ENCODE measurements at regions not wholly inside any gene's neighbourhood (a gene's known extent, or its start where the extent isn't known, plus 50 kb on each side); places are given as distances from the start of the nearest gene placed in this dataset.

DNA sequence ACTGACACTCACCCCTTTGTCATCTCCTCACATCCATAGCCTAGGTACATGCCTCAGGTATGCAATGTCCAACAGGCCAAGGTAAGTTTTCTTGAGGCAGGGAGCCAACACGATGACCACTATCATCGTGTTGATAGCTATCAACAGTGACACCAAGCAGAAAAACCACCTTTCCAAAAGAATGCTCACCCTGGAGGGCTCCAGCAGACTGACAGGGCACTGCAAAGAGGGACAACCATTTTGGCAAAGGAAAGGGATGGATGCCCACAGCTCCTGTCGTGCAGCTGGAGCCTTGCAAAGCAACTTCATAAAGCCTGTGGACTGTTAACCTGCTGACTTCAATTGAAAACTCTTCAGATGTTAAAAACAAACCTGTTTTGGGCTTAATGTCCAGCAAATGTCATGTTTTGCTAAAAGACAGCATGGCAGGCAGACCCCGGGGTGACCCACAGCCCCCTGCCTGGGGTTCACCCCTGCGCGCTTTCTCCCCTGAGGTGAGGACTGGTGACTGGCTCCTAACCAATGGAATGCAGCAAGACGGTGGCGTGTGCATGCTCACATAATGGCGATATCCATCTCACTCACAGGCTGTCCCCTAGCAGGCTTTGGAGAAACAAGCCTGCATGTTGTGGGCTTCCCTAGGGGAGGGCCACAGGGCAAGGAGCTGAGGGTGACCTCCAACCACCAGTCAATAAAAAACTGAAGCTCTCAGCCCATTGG lies 293.8 kb downstream of the TCERG1L start:
- H3K9me3 ChIP-seq (ENCODE audit: low read length), result no peaks in the 10 kb centered on the region
- no peaks in the 10 kb centered on the region for H3K4me1 ChIP-seq (ENCODE audit: insufficient read depth, low read length, severe bottlenecking)
- H4K20me1 ChIP-seq (ENCODE audit: insufficient read depth, low read length), result no peaks in the 10 kb centered on the region
- H3K4me3 ChIP-seq (ENCODE audit: low read depth, low read length, poor library complexity, severe bottlenecking), result no peak overlapping the region
- H3K36me3 ChIP-seq (ENCODE audit: insufficient read depth, low read length), result no peaks in the 10 kb centered on the region
- no peak overlapping the region for H3K4me2 ChIP-seq (ENCODE audit: low read length)
- H3K9me2 ChIP-seq (ENCODE audit: low read depth, low read length), result no peaks in the 10 kb centered on the region
- no peak for TF ChIP-seq EZH2 (IDR thresholded peaks at IDR 0.05; ENCODE audit: borderline replicate concordance, low read length)
- TF ChIP-seq, protein P1, sequence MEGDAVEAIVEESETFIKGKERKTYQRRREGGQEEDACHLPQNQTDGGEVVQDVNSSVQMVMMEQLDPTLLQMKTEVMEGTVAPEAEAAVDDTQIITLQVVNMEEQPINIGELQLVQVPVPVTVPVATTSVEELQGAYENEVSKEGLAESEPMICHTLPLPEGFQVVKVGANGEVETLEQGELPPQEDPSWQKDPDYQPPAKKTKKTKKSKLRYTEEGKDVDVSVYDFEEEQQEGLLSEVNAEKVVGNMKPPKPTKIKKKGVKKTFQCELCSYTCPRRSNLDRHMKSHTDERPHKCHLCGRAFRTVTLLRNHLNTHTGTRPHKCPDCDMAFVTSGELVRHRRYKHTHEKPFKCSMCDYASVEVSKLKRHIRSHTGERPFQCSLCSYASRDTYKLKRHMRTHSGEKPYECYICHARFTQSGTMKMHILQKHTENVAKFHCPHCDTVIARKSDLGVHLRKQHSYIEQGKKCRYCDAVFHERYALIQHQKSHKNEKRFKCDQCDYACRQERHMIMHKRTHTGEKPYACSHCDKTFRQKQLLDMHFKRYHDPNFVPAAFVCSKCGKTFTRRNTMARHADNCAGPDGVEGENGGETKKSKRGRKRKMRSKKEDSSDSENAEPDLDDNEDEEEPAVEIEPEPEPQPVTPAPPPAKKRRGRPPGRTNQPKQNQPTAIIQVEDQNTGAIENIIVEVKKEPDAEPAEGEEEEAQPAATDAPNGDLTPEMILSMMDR (IDR thresholded peaks at IDR 0.05; ENCODE audit: low read length), result no peak
- H3K27ac ChIP-seq (ENCODE audit: low read depth, low read length, poor library complexity, severe bottlenecking), result no peak overlapping the region
- H2AFZ ChIP-seq (ENCODE audit: low read length), result no peak overlapping the region
- 0 out of 2 replicates have a peak, but pooled peaks cover 4% of the 10 kb centered on the region for H3K27me3 ChIP-seq (ENCODE audit: insufficient read depth, low read length)
- no peak overlapping the region for H3K9ac ChIP-seq (ENCODE audit: low read length)
- no peaks in the 10 kb centered on the region for H3K79me2 ChIP-seq (ENCODE audit: insufficient read depth, low read length)
- no peaks in the 10 kb centered on the region for H3F3A ChIP-seq (ENCODE audit: insufficient read depth, low read length)

DNA sequence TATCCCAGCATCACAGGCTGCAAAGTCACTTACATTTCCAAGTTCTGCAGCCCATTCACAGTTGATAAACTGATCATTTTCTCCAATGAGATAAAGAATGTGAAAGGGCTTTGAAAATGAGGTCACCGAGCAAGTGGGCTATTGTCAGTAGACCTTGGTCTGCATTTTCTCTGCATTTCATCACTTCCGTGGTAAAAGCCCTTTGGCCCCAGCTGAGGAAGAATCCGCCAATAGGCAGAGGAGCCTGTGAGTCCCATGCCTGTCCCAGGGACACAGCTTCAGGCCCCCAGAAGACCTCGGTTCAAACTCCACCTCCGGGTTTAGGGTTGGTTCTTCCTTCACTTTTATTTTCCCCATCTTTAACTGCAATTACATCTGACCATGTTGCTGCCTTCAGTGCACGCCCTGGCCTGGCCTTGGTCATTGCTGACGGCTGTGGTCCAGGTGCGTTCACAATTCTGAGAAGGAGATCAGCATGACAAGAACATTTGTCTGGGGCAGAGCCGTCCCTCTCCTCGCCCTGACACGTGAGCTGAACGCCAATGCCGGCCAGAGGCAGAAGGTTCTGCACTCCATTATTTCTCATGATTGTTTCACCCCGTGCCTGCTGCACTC lies 292.5 kb downstream of the TCERG1L start:
- Histone ChIP-seq H3K36me3 (ENCODE audit: insufficient read depth, low read length) (no peaks in the 10 kb centered on the region), H3K4me1 (ENCODE audit: insufficient read depth, low read length, severe bottlenecking) (no peaks in the 10 kb centered on the region), H3K9me2 (ENCODE audit: low read depth, low read length) (no peaks in the 10 kb centered on the region), H3K27me3 (ENCODE audit: insufficient read depth, low read length) (0 out of 2 replicates have a peak, but pooled peaks cover 4% of the 10 kb centered on the region), H3K4me2 (ENCODE audit: low read length) (no peak overlapping the region), H3K9ac (ENCODE audit: low read length) (no peak overlapping the region), H4K20me1 (ENCODE audit: insufficient read depth, low read length) (no peaks in the 10 kb centered on the region), H3K9me3 (ENCODE audit: low read length) (no peaks in the 10 kb centered on the region), H3F3A (ENCODE audit: insufficient read depth, low read length) (no peaks in the 10 kb centered on the region), H3K79me2 (ENCODE audit: insufficient read depth, low read length) (no peaks in the 10 kb centered on the region), H3K27ac (ENCODE audit: low read depth, low read length, poor library complexity, severe bottlenecking) (no peak overlapping the region), H3K4me3 (ENCODE audit: low read depth, low read length, poor library complexity, severe bottlenecking) (no peak overlapping the region), H2AFZ (ENCODE audit: low read length) (no peak overlapping the region)
- TF ChIP-seq, protein P1 (IDR thresholded peaks at IDR 0.05; ENCODE audit: low read length), result no peak
- no peak for TF ChIP-seq EZH2 (IDR thresholded peaks at IDR 0.05; ENCODE audit: borderline replicate concordance, low read length)

DNA sequence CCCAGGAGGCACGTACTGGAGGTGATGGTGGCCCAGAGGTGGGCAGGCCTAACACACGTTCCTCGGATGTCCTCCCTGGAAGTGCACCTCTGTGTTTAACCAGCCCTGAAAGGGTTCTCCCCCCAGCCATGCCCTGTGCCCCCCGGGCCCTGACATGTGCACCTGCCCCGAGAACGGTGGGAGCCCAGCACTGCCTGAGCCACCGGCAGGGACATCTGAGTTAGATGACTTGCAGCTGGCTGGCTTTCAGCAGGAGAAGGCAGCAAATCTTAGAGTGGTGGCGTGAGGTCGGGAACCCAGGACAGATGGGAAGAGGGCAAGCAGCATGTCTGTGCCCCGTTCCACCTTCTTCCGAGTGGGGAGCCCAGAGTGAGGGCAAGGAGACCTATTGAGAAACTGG lies 291.8 kb downstream of the TCERG1L start:
- H3K9me3 ChIP-seq (ENCODE audit: low read length), result no peaks in the 10 kb centered on the region
- no peak overlapping the region for H3K9ac ChIP-seq (ENCODE audit: low read length)
- H3K4me3 ChIP-seq (ENCODE audit: low read depth, low read length, poor library complexity, severe bottlenecking), result no peak overlapping the region
- no peak for TF ChIP-seq EZH2 (IDR thresholded peaks at IDR 0.05; ENCODE audit: borderline replicate concordance, low read length)
- TF ChIP-seq, protein P1 (IDR thresholded peaks at IDR 0.05; ENCODE audit: low read length), result no peak
- no peak overlapping the region for H2AFZ ChIP-seq (ENCODE audit: low read length)
- H3K4me2 ChIP-seq (ENCODE audit: low read length), result no peak overlapping the region
- H3K9me2 ChIP-seq (ENCODE audit: low read depth, low read length), result no peaks in the 10 kb centered on the region
- H3K27me3 ChIP-seq (ENCODE audit: insufficient read depth, low read length), result 0 out of 2 replicates have a peak, but pooled peaks cover 4% of the 10 kb centered on the region
- no peaks in the 10 kb centered on the region for H3F3A ChIP-seq (ENCODE audit: insufficient read depth, low read length)
- no peak overlapping the region for H3K27ac ChIP-seq (ENCODE audit: low read depth, low read length, poor library complexity, severe bottlenecking)
- H3K36me3 ChIP-seq (ENCODE audit: insufficient read depth, low read length), result no peaks in the 10 kb centered on the region
- no peaks in the 10 kb centered on the region for H3K4me1 ChIP-seq (ENCODE audit: insufficient read depth, low read length, severe bottlenecking)
- no peaks in the 10 kb centered on the region for H4K20me1 ChIP-seq (ENCODE audit: insufficient read depth, low read length)
- H3K79me2 ChIP-seq (ENCODE audit: insufficient read depth, low read length), result no peaks in the 10 kb centered on the region
